Jurkat, Clone E6-1 (cell line): ENCODE measurements at regions not wholly inside any gene's neighbourhood (a gene's known extent, or its start where the extent isn't known, plus 50 kb on each side); places are given as distances from the start of the nearest gene placed in this dataset.

Experiments used
- DNase-seq: peaks from one replicate; pipeline ENCODE4 v3.0.0-alpha.2; 2011; ENCODE audit warnings: low read depth, low spot score
- H3K4me3 ChIP-seq: 2 replicates; pipeline ENCODE4 v1.5.1; 2011; ENCODE audit warnings: mild to moderate bottlenecking, low read length, control low read depth, moderate library complexity

DNA sequence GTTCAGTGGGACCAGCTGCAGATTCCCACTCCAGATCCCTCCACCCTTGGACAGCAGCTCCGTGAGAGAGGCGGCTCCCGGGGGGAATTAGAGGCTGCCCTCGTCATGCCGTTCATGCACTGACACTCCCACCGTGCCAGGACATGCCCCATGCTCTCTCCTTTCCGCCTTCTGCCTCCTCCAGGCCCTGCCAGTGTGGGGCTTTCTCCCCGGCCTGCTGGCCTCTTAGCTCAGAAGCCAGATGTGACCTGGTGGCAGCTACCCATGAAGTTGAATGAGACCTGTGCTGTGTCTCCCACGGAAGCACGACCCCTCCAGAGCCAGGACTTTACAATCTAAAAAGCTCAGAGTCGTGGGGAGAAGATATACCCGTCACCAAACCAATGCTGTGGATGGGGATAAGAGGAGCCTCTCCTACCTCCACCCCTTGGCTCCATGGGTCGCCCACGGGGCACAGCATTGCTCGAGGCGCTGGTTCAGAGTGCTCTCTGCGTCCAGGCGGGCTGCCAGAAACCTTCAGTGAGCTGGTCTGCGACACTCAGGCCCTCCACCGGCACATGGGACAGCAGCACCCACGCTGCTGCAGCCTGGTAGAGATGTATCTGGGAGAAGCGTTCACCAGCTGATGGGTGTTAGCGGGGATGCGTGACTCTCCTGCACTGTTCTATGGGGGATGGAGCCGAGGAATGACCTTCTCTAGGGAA, 111.0 kb upstream of the GPC1 start:
- DNase-seq: no peak
- no peak overlapping the region for H3K4me3 ChIP-seq

DNA sequence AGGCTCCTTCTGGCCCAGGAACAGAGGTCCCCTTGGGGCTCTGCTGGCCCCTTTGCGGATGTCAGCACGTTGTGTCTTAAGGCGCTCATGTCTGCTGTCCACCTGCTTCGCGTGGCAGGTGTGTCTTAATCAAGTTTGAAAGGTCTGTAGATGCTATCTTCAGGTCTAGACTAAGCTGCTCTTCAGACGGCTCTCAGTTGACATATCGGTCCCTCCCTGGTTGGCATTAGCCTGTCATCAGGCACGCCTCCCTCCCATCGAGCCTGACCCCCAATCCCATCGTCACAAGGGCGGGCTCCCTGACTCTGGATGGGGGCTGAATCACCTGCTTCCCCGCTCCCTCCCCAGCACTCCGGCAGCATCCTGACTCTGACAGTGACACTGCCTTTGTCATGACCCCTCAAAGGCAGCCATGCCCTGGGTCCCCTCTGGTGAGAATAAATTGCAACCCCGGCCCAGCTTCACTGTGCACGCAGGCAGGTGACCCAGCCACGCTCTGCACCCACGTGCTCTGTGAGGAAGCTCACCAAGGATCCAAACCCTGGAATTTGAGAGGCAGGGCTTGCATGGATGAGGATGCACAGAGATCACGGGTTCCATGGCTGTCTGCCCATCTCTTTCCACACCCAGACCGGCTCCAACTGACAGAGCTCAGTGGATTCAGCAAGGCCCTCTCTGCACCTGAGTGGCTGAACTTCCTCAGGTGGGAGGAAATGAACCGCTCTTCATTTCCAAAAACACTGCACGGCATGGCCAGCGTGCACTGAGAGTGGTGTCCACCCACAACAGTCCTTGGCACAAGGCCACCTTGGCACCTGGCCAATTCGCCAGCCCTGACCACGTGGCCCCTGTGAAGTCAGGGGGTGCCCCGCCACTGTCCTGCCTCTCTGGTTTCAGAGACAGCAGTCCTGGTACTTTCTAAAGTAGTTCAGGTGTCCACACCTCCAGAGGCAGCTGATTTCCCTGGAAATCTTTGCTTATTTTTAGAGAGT, 110.2 kb upstream of the GPC1 start:
- no peak for DNase-seq
- no peak overlapping the region for H3K4me3 ChIP-seq

DNA sequence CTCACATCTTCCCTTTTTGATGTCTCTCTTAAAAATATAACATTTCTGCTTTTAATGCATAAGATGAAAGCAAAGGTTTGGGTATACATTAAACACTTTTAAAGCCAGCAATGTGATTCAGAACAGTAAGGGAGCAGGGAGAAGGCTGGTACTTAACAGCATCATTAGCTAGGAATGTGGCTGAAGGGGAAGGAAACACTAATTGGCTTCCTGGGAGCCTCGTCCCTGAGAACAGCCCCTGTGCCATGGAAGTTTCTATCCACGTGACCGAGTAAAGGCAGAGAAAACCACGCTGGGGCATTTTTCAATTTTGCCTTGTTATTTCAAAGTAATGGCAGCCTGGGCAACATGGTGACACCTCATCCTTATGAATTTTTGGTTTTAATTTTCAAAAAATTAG, 109.2 kb upstream of the GPC1 start:
- H3K4me3 ChIP-seq: no peak overlapping the region
- no peak for DNase-seq

DNA sequence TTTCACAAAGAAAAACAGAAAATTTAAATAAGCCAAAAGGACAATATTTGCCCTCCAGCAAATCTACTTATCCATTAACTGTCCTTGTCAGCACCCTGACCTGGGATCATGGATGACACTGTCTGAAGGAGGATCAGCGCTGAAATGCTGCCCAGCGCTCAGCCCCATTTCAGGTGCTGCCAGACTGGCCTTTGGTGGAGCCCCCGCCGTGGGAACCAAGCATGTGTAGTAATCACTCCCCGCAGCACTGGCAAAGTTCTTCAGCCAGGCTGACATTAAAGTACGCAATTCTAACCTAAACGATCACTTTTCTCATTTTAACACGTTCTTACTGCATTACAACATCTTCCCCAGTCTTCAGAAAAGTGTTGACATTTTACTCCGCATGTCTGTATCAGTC, 108.6 kb upstream of the GPC1 start:
- no peak for DNase-seq
- H3K4me3 ChIP-seq: no peak overlapping the region

DNA sequence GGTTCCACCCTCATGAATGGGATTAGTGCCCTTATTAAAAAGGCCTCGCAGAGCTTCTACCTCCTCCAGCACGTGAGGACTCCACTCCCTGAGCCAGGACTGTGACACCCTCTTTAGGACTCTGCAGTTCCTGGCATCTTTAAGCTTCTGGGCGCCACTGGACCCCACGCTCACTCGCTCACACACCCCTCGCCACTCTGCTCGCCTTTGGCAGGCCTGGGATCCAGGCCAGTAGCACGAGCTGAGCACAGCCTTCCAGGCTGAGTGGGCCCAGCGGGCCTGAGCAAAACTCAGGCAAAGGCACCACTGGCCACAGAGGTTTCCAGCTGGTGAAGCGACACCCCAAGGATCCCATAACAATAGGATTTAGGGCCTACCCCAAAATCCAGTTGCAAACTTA, 107.9 kb upstream of the GPC1 start:
- no peak overlapping the region for H3K4me3 ChIP-seq
- DNase-seq: no peak

DNA sequence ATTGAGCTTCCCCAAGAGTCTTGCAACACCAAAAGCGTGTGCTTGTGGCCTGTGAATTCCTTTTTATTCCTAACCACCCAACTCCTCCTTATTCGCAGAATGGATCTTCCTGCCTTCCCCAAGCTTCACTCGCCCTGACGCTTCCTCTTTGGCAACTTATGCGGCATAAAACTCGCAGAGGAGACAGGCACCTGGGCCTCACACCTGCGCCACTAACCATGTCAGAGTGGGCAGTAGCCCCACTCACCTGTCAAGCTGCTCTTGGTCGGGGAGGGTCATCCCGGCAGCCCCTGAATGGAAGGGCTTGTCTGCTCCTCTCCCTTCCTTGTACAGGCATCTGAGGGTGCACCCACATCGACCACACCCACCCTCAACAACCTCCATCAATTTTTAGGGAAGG, 106.9 kb upstream of the GPC1 start:
- no peak overlapping the region for H3K4me3 ChIP-seq
- no peak for DNase-seq

DNA sequence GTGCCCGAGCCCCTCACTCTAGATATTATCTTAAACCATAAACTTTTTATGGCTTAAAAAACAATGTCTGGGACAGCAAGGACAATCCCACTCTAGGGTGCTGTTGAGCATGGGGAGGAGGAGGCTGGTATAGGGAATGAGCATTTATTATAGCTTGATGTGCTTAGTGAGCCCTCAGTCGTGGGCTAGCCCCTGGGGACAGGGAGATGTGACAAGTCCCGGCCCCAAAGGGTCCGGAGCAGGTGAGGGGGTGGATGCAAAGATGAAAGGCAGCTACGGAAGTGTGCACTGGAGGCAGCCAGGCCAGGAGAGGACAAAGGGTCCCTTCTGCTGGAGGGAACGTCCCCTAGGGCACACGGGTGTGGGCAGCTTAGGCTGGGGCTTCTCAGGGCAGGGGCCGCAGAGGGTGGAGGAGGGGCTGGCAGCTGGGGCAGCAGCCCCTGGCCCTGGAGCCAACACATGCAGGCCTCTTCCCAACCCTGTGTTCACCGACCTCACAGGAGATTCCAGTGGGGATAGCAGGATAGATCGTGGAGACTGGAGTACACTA, 106.3 kb upstream of the GPC1 start:
- no peak overlapping the region for H3K4me3 ChIP-seq
- no peak for DNase-seq

DNA sequence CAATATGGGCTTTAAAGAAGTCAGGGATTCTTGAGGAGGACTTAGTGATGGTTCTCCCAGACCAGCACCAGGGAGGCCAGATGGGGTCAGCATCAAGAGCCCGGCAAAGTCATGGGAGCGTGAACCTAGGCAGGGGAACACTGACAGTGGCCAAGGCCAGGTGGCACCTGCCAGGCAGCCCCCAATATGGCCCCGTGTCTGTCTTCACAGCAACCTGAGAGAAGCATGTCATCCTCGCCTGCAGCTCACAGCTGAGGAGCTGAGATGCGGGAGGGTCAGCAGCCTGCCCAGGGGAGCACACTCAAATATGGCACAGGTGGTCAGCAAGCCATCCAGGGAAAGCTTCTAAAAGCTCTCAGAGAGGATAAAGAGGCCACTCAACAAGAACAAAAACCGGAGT, 105.7 kb upstream of the GPC1 start:
- DNase-seq: no peak

DNA sequence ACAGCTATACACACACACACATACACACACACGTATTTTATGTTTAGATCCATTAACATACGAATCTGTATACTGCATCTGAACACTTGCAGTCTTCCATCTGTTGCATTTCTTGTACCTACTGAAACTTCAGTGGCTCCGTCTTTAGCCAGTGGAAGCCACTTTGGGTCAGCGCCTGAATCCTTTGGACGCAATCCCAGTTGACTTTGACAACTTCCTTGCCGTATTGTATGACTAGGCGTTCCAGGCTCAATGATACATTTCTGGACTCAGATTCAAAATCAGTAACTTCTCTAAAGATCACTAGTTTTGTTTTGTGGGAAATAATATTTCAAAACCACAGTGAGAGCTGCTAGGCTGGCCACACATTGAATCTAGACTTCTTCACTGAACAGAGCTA, 101.5 kb upstream of the GPC1 start:
- no peak overlapping the region for H3K4me3 ChIP-seq
- DNase-seq: no peak

More for the DNA sequence above, 105.7 kb upstream of the GPC1 start:
- H3K4me3 ChIP-seq: no peak overlapping the region

DNA sequence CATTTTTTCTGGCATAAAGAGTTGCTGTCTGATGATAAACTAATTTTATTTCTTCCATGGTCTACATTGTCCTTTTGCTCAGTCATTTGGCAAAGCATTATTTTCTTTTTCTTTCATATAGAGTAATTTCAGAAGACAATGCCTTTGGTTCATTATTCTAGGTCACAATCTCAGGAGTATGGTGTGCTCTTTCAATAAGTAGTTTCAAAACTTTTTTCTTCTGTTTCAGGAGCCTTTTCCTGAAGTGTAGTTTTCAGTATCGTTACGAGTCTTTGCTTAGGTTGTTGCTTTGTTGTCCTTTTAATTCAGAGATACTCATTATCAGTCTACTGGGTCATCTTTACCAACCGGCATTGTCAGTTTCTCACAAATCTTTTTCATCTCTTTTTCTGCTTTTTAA, 100.4 kb upstream of the GPC1 start:
- no peak overlapping the region for H3K4me3 ChIP-seq
- no peak for DNase-seq

DNA sequence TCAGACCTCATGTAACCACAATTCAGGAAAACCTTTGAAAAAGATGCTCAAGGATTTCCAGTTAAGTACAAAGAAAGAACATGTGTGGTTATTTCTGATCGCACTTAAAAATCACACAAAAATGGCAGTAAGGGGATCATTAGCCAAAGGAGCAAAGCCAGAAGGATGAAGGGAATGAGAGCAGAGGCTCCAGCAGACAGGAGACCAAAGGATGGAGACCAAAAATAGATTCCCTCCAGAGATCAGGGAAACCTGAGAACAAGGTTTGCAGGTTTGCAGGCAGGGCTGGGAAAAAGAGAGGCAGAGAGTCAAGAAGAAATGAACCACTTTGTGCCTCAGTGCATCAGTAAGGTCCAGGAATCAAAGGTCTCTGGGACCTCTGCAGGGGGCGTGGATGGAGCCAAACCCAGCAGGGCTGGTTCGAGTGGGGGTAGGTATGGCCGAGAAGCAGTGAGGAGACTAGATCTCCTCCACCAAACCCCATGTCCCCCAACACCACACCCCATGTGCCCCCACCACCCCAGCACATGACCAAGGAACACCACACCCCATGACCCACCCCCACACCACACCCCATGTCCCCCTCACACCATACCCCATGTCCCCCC, 98.5 kb upstream of the GPC1 start:
- DNase-seq: no peak
- no peak overlapping the region for H3K4me3 ChIP-seq

DNA sequence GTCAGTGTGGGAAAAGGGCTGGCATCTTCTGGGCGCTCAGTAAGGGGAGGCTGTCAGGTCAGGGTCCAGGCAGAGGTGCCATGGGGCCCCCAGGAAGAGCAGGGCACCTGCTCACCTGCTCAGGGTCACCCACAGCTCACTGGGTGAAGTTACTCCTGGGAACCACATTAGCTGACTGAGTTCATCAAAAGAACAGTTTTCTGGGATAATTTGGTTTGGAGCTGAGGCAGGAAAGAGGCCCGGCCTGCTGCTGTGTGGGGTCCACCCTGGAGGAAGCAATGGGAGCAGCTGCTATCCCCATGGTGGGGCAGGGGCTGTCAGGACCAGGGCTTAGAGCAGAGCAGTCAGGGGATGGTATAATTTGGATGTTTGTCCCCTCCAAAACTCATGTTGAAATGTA, 97.2 kb upstream of the GPC1 start:
- DNase-seq: no peak
- no peak overlapping the region for H3K4me3 ChIP-seq

DNA sequence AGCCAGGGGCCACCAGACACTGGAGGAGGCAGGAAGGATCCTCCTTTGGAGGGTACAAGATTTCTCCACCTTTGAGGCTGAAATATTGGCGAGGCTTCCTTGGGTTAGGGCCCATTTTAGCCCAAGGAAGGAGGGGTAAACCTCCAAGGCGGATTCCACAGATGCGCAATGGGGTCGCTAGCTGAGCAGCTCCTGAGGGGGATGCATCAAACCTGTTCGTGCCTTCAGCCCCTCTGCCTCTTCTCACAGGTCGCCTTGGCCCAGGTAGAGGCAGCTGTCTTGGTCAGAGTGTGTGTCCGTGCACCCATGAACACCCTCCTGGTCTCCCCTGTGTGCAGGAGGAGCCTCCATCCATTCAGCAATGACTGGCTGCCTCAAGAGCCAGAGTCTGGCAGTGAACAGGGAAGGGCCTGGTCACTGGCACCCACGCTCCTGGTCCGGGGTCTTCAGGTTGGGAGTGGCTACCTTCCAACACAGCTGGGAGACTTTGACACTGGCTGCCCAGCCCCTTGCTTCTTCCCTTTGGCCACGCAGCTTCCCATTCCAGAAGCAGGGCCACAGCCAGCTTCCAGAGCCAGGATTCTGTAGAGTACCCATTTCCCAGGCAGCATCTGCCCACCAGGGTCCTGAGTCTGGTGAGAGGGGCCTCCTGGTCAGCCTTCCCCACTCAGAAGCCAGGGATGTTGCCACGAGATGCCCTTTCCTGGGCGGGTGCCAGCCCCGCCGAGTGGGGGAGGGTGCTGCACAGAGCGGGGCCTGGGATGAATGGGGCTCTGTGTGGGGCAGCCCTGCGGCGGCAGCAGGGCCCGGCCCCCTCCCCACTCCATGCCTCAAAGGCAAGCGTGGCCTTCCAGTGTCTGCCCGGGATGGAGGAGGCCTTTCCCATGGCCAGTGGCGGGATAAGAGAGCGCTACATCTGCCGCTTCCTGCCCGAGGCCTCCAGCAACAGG, 95.8 kb upstream of the GPC1 start:
- DNase-seq: no peak
- no peak overlapping the region for H3K4me3 ChIP-seq

DNA sequence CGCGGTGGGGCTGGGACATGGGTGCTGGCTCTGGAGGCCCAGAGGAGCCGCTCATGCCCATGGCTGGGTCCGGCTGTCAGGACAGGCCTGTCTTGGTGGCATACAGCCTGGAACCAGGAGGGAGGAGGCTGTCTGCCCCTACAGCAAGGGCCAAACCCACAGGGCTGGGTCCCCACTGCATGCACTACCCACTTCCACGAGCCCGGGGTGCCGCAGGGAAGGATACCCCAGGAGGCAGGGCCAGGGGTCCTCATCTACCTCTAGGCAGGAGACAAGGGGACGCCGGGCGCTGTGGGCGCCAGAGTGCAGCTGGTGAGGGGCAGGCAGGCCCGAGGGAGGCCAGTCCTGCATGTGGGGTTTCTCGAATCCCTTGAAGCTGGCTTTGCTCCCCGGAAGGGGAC, 95.1 kb upstream of the GPC1 start:
- H3K4me3 ChIP-seq: no peak overlapping the region
- DNase-seq: no peak

DNA sequence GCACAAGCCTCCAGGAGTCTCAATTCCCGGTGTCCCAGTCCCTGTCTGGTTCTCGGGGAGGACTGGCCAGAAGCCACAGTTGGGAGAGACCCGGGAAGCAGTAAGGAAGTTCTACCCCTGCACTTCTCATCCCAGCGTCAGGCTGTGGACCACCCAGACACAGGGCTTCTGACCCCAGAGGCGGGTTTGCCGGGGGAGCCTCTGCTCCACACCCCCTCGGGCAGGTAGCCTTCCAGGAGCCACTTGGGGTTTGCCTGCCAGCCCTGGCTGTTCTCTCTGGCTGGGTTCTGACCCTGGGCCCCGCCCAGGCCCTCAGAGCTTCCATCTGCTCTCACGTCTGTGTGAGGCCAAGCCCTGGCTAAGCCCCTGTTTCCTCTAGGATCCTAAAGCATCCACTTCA, 94.4 kb upstream of the GPC1 start:
- no peak overlapping the region for H3K4me3 ChIP-seq
- DNase-seq: no peak

DNA sequence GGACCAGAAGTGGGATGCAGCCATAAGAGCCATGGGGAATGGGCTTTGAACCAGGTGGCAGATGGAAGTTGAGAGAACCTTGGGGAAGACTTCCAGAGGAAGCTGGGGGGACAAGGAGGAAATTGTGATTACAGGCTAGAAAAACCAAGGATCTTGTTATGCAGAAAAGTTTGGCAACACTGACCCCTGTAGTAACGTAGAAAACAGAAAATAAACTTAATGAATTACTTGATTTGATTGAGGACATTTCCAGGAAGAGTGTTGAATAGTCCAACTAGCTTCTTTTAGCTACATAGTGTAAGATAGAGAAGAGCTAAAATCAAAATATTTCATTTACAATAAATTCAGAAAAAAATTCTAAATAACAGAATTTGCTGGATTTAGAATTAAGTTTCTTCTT, 91.9 kb upstream of the GPC1 start:
- DNase-seq: no peak
- no peak overlapping the region for H3K4me3 ChIP-seq

DNA sequence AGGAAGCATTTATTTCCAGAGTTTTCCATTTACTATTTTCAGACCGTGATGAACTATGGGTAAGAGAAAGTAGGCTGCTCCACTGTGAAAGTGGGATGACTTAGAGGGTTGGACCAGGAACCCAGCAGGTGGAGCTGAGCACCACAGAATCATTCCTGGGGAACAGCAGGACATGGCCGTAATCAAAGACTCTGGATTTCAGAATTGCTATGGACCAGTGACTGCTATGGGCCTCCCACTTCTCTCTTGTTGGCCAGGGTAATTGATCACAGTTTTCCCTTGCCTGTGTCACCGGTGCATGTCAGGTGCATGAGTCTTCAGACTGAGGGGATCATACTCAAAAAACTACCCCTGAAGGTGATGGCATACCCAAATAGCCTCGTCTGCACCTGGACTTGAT, 90.6 kb upstream of the GPC1 start:
- DNase-seq: no peak
- no peak overlapping the region for H3K4me3 ChIP-seq

DNA sequence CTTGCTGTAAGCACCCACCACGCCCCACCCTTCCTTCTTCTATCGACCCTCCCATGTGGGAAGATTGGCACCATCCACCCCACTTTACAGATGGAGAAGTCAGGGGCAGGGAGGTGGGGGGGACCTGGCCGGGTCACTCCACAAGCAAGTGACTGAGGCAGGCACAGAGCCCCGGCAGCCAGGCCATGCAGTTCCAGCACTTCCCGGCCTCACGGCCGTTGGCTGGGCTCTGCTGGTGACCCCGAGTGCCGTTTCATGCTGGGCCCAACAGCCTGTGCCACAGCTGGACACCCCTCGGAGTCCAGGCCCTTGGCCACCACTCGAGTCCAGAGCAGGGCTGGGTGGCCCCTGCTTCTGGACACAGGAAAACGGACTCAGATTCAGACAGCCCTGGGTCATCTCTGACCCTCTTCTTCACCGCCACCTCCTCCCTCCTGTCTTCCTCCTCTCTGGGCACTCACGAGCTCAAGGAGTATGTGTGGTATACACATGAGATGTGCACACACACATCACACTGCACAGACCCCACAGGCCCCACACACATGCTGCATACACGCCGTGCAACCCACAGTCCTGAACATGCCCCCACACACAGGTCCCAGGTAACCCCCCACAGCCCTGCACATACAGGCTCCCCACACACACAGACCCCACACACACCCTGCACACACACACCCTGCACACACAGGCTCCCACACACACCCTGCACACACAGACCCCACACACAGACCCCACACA, 89.3 kb upstream of the GPC1 start:
- no peak overlapping the region for H3K4me3 ChIP-seq
- DNase-seq: no peak
